GM12801 (cell line): ENCODE measurements at regions not wholly inside any gene's neighbourhood (a gene's known extent, or its start where the extent isn't known, plus 50 kb on each side); places are given as distances from the start of the nearest gene placed in this dataset.

Source experiments
- CTCF ChIP-seq: IDR thresholded peaks from one replicate; pipeline ENCODE4 v1.5.1; 2011; ENCODE audit warnings: control low read depth; ENCODE audit not compliant: insufficient read length; ENCODE audit errors: extremely low read depth

GRCh38 chr4:38603652-38604051, 60.3 kb upstream of the KLF3 start:
- TF ChIP-seq CTCF: no peak

- no peak for TF ChIP-seq CTCF
Measured at GRCh38 chr4:38605181-38605752, 58.7 kb upstream of the KLF3 start.

GRCh38 chr4:38605753-38606586, 58.0 kb upstream of the KLF3 start:
- TF ChIP-seq CTCF: no peak

GRCh38 chr4:38606587-38606905, 57.5 kb upstream of the KLF3 start:
- no peak for TF ChIP-seq CTCF

- no peak for TF ChIP-seq CTCF
Measured at GRCh38 chr4:38609614-38610013, 54.4 kb upstream of the KLF3 start.

GRCh38 chr4:38610521-38610920, 53.5 kb upstream of the KLF3 start:
- TF ChIP-seq CTCF: no peak

GRCh38 chr4:38610966-38611431, 53.0 kb upstream of the KLF3 start:
- TF ChIP-seq CTCF: no peak
